HL-60 (cell line): ENCODE measurements at regions not wholly inside any gene's neighbourhood (a gene's known extent, or its start where the extent isn't known, plus 50 kb on each side); places are given as distances from the start of the nearest gene placed in this dataset.

ENCODE experiments used
- TF ChIP-seq, protein P1 (sequence below): IDR thresholded peaks from one replicate; pipeline ENCODE4 v1.5.1; 2011; ENCODE audit warnings: low read length, control low read depth, inconsistent platforms; ENCODE audit not compliant: insufficient read depth
- TF ChIP-seq, protein P2 (sequence below): IDR thresholded peaks from 2 replicates; pipeline ENCODE4 v1.6.1; 2012; ENCODE audit warnings: low read depth; ENCODE audit not compliant: insufficient replicate concordance

DNA sequence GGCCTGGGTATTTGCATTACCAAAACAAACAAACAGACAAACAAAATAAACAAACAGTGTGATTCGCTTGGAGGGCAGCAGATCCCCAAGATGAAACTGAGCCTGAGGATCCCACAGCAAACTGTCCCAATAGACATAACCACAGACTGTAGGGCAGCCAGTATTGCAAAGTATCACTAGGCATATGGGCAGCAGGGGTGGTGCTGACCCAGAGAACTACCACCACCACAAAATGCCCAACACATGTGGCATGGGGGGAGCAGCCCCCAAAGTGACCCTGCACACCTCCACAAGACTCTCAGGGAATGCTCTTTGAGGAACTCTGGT lies 330.1 kb downstream of the CYRIA start:
- TF ChIP-seq, protein P1, sequence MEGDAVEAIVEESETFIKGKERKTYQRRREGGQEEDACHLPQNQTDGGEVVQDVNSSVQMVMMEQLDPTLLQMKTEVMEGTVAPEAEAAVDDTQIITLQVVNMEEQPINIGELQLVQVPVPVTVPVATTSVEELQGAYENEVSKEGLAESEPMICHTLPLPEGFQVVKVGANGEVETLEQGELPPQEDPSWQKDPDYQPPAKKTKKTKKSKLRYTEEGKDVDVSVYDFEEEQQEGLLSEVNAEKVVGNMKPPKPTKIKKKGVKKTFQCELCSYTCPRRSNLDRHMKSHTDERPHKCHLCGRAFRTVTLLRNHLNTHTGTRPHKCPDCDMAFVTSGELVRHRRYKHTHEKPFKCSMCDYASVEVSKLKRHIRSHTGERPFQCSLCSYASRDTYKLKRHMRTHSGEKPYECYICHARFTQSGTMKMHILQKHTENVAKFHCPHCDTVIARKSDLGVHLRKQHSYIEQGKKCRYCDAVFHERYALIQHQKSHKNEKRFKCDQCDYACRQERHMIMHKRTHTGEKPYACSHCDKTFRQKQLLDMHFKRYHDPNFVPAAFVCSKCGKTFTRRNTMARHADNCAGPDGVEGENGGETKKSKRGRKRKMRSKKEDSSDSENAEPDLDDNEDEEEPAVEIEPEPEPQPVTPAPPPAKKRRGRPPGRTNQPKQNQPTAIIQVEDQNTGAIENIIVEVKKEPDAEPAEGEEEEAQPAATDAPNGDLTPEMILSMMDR, result no peak
- TF ChIP-seq, protein P2, sequence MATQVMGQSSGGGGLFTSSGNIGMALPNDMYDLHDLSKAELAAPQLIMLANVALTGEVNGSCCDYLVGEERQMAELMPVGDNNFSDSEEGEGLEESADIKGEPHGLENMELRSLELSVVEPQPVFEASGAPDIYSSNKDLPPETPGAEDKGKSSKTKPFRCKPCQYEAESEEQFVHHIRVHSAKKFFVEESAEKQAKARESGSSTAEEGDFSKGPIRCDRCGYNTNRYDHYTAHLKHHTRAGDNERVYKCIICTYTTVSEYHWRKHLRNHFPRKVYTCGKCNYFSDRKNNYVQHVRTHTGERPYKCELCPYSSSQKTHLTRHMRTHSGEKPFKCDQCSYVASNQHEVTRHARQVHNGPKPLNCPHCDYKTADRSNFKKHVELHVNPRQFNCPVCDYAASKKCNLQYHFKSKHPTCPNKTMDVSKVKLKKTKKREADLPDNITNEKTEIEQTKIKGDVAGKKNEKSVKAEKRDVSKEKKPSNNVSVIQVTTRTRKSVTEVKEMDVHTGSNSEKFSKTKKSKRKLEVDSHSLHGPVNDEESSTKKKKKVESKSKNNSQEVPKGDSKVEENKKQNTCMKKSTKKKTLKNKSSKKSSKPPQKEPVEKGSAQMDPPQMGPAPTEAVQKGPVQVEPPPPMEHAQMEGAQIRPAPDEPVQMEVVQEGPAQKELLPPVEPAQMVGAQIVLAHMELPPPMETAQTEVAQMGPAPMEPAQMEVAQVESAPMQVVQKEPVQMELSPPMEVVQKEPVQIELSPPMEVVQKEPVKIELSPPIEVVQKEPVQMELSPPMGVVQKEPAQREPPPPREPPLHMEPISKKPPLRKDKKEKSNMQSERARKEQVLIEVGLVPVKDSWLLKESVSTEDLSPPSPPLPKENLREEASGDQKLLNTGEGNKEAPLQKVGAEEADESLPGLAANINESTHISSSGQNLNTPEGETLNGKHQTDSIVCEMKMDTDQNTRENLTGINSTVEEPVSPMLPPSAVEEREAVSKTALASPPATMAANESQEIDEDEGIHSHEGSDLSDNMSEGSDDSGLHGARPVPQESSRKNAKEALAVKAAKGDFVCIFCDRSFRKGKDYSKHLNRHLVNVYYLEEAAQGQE, result no peak
